ENCODE measurements at regions not wholly inside any gene's neighbourhood (a gene's known extent, or its start where the extent isn't known, plus 50 kb on each side); places are given as distances from the start of the nearest gene placed in this dataset.

- no peak for TF ChIP-seq CTCF (conservative IDR thresholded peaks at IDR 0.05; ENCODE audit: low read length)
- TF ChIP-seq EZH2phosphoT487 (IDR thresholded peaks at IDR 0.05; ENCODE audit: borderline replicate concordance, low read depth, low read length): no peak
These were observed 428.9 kb downstream of the STK39 start for GRCh38 chr2:167818521-167818920.
